Endothelial cell of umbilical vein (primary cell): ENCODE measurements at regions not wholly inside any gene's neighbourhood (a gene's known extent, or its start where the extent isn't known, plus 50 kb on each side); places are given as distances from the start of the nearest gene placed in this dataset.

ENCODE experiments used
- CTCF ChIP-seq, 2 donors: IDR thresholded peaks; 1 replicate in 1 of 2; 2 replicates in 1 of 2; pipeline ENCODE4 v1.5.1; 2011; ENCODE audit warnings: low read length in 2 of 2, mild to moderate bottlenecking in 2 of 2, moderate library complexity in 2 of 2, control low read depth in 1 of 2, inconsistent platforms in 1 of 2, low read depth in 1 of 2; ENCODE audit not compliant: insufficient read depth in 1 of 2; ENCODE audit errors: extremely low read depth in 1 of 2
- GATA2 ChIP-seq: IDR thresholded peaks from 2 replicates; pipeline ENCODE4 v1.7.0; 2011; ENCODE audit warnings: low read depth, mild to moderate bottlenecking, moderate library complexity, mixed read lengths, low read length; ENCODE audit not compliant: insufficient read length, insufficient read depth
- JUN ChIP-seq: IDR thresholded peaks from 2 replicates; pipeline ENCODE4 v1.6.1; 2011; ENCODE audit warnings: borderline replicate concordance, low read depth; ENCODE audit not compliant: insufficient read length, insufficient read depth
- POLR2A ChIP-seq: IDR thresholded peaks from 2 replicates; pipeline ENCODE4 v1.6.1; 2012; ENCODE audit warnings: low read depth, mild to moderate bottlenecking, control low read depth, low read length
- POLR2AphosphoS5 ChIP-seq: IDR thresholded peaks from 2 replicates; pipeline ENCODE4 v1.6.1; 2012; ENCODE audit warnings: low read depth, mild to moderate bottlenecking, control low read depth, low read length, moderate library complexity; ENCODE audit not compliant: insufficient read depth
- TF ChIP-seq, protein P1 (sequence below): IDR thresholded peaks from 2 replicates; pipeline ENCODE4 v1.6.1; 2011; ENCODE audit not compliant: insufficient read depth, insufficient read length

- no peak for TF ChIP-seq CTCF (IDR thresholded peaks at IDR 0.05; ENCODE audit: extremely low read depth in 1 of 2, insufficient read depth in 1 of 2, low read depth in 1 of 2, low read length in 2 of 2)
- no peak for TF ChIP-seq POLR2A
- TF ChIP-seq, protein P1, sequence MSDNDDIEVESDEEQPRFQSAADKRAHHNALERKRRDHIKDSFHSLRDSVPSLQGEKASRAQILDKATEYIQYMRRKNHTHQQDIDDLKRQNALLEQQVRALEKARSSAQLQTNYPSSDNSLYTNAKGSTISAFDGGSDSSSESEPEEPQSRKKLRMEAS = no peak
- no peak for TF ChIP-seq JUN
- no peak for TF ChIP-seq POLR2AphosphoS5
- TF ChIP-seq GATA2 = no peak
Observed at GRCh38 chr2:62343206-62343605, 147.3 kb downstream of the B3GNT2 start.
